ENCODE measurements at regions not wholly inside any gene's neighbourhood (a gene's known extent, or its start where the extent isn't known, plus 50 kb on each side); places are given as distances from the start of the nearest gene placed in this dataset.

DNA sequence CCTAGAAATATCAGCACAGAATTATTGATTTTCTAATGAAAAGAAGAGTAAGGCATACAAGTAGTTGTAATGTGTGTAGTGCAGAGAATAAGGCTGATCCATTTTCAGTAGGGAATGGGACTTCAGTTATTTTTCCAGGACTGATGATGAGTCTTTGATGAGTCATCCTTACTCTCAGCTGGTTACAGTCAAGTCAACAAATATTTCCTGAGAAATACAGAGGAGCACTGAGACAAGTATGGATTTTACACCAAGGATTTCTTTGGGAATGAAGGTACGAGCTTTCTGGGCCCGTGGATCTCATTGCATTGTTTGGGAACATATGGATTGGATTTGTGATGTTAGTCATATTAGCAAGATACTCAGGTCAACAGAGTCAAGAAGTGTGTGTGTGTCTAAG is 502.7 kb downstream of the FGF9 start:
- Histone ChIP-seq H3K79me2 (ENCODE audit: low read length) (no peaks in the 10 kb centered on the region), H3K4me1 (ENCODE audit: insufficient read depth, low read length) (no peaks in the 10 kb centered on the region), H3K4me2 (ENCODE audit: low read length) (no peak overlapping the region), H3K9ac (ENCODE audit: low read length) (no peak overlapping the region), H3K36me3 (ENCODE audit: low read depth, low read length) (no peaks in the 10 kb centered on the region), H2AFZ (ENCODE audit: low read length) (no peak overlapping the region), H4K20me1 (ENCODE audit: low read length) (no peaks in the 10 kb centered on the region), H3F3A (ENCODE audit: low read length, unreplicated experiment) (no peaks in the 10 kb centered on the region), H3K4me3 (ENCODE audit: low read length) (no peak overlapping the region), H3K9me2 (replicated peaks; ENCODE audit: low read length) (no peaks in the 10 kb centered on the region), H3K27ac (ENCODE audit: low read length) (no peak overlapping the region), H3K27me3 (ENCODE audit: low read length) (no peaks in the 10 kb centered on the region), H3K9me3 (ENCODE audit: low read length) (no peaks in the 10 kb centered on the region)
- ATAC-seq (peak; percentile 54), DNase-seq (peak; percentile 24)
- ChIA-PET CTCF (no interaction called here), POLR2A (ENCODE audit: unreplicated experiment) (no interaction called here)
- BruUV-seq (replicated peaks), result no TSS peak
- intact Hi-C loops (cut with micrococcal nuclease), result no loop called here
- TF ChIP-seq EZH2phosphoT487 (IDR thresholded peaks at IDR 0.05; ENCODE audit: borderline replicate concordance, low read length) (no peak), CTCF (conservative IDR thresholded peaks at IDR 0.05; ENCODE audit: low read depth, low read length) (no peak), EZH2 (IDR thresholded peaks at IDR 0.05; ENCODE audit: low read length, unreplicated experiment) (no peak)

DNA sequence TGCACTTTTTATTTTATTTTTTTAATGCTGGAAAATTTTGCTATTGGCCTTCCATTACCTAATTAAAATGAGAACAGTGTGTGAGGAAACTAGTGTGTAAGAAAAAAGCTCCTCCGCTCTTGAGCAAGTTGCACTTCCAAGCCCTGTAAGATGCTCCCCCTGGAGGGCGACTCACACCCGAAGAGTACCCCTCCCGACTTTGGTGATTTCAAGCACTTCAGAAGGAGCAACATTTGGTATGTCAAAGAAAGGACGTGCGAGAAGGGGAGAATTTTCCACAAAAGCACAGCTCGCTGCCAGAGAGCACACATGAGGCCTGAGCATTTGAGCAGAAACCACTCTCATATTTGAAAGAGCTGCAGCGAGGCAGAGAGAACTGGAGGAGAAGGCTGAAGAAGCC is 504.4 kb downstream of the FGF9 start:
- Histone ChIP-seq H3K36me3 (ENCODE audit: low read depth, low read length) (no peaks in the 10 kb centered on the region), H3F3A (ENCODE audit: low read length, unreplicated experiment) (no peaks in the 10 kb centered on the region), H4K20me1 (ENCODE audit: low read length) (no peaks in the 10 kb centered on the region), H3K27ac (ENCODE audit: low read length) (no peak overlapping the region), H3K9me3 (ENCODE audit: low read length) (no peaks in the 10 kb centered on the region), H3K9ac (ENCODE audit: low read length) (no peak overlapping the region), H3K4me3 (ENCODE audit: low read length) (no peak overlapping the region), H3K9me2 (replicated peaks; ENCODE audit: low read length) (no peaks in the 10 kb centered on the region), H3K4me1 (ENCODE audit: insufficient read depth, low read length) (no peaks in the 10 kb centered on the region), H2AFZ (ENCODE audit: low read length) (no peak overlapping the region), H3K4me2 (ENCODE audit: low read length) (no peak overlapping the region), H3K79me2 (ENCODE audit: low read length) (no peaks in the 10 kb centered on the region), H3K27me3 (ENCODE audit: low read length) (no peaks in the 10 kb centered on the region)
- CTCF ChIA-PET, result no interaction called here
- POLR2A ChIA-PET (ENCODE audit: unreplicated experiment), result no interaction called here
- DNase-seq, result no peak
- TF ChIP-seq EZH2phosphoT487 (IDR thresholded peaks at IDR 0.05; ENCODE audit: borderline replicate concordance, low read length) (no peak), CTCF (conservative IDR thresholded peaks at IDR 0.05; ENCODE audit: low read depth, low read length) (no peak), EZH2 (IDR thresholded peaks at IDR 0.05; ENCODE audit: low read length, unreplicated experiment) (no peak)
- no TSS peak for BruUV-seq (replicated peaks)
- intact Hi-C loops (cut with micrococcal nuclease), result no loop called here
- ATAC-seq, result no peak

DNA sequence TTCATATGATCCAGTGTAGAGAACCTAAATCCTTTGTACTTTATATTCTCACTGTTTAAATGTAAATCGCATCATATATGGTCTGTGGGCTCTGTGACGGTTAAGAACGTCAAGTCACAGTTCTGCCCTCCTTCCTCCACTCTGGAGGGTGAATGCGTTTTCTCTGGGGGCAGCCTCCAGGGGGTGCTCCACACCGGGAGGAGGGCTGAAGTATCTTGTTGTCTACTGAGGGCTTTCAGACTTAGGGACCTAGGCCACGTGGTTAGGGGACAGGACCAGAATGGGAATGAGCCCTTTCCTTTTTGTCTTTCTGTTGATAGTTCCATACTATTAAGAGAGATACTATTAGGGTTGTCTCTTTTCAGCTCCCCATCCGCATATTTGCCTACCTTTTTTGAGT is 504.9 kb downstream of the FGF9 start:
- ChIA-PET CTCF (no interaction called here), POLR2A (ENCODE audit: unreplicated experiment) (no interaction called here)
- intact Hi-C loops (cut with micrococcal nuclease), result no loop called here
- Histone ChIP-seq H3K9me2 (replicated peaks; ENCODE audit: low read length) (no peaks in the 10 kb centered on the region), H3K4me2 (ENCODE audit: low read length) (no peak overlapping the region), H3K4me1 (ENCODE audit: insufficient read depth, low read length) (no peaks in the 10 kb centered on the region), H3K9me3 (ENCODE audit: low read length) (no peaks in the 10 kb centered on the region), H2AFZ (ENCODE audit: low read length) (no peak overlapping the region), H3K4me3 (ENCODE audit: low read length) (no peak overlapping the region), H3K27me3 (ENCODE audit: low read length) (no peaks in the 10 kb centered on the region), H3K36me3 (ENCODE audit: low read depth, low read length) (no peaks in the 10 kb centered on the region), H3F3A (ENCODE audit: low read length, unreplicated experiment) (no peaks in the 10 kb centered on the region), H4K20me1 (ENCODE audit: low read length) (no peaks in the 10 kb centered on the region), H3K79me2 (ENCODE audit: low read length) (no peaks in the 10 kb centered on the region), H3K9ac (ENCODE audit: low read length) (no peak overlapping the region), H3K27ac (ENCODE audit: low read length) (no peak overlapping the region)
- no peak for TF ChIP-seq EZH2phosphoT487 (IDR thresholded peaks at IDR 0.05; ENCODE audit: borderline replicate concordance, low read length)
- no peak for TF ChIP-seq CTCF (conservative IDR thresholded peaks at IDR 0.05; ENCODE audit: low read depth, low read length)
- TF ChIP-seq EZH2 (IDR thresholded peaks at IDR 0.05; ENCODE audit: low read length, unreplicated experiment), result no peak
- DNase-seq (no peak), ATAC-seq (no peak)
- BruUV-seq (replicated peaks), result no TSS peak
